K562 (cell line): ENCODE measurements at regions not wholly inside any gene's neighbourhood (a gene's known extent, or its start where the extent isn't known, plus 50 kb on each side); places are given as distances from the start of the nearest gene placed in this dataset.

Experiments
- ATAC-seq: fragments of 200-7000 bp; cut with Tn5 transposase; 3 replicates; pipeline ENCODE4 v1.9.1; 2020; ENCODE audit warnings: moderate library complexity
- BruUV-seq: library from RNA; stranded (reverse); fragments of 400-500 nt; replicated peaks from 2 replicates; lab custom pipeline; 2021; lab: Mats Ljungman, UMichigan
- CTCF ChIA-PET: fragments of 300-600 bp; formaldehyde crosslinking; extraction: SDS; loops from one replicate; lab custom pipeline; 2021; ENCODE audit warnings: low intra/inter-chr PET ratio; lab: Yijun Ruan, JAX
- POLR2A ChIA-PET: fragments of 300-600, 350-650 bp; sonication (Branson Sonifier 250); formaldehyde crosslinking; extraction: SDS; loops from one replicate; lab custom pipeline; 2021; ENCODE audit warnings: antibody characterized with exemption, inconsistent platforms; lab: Yijun Ruan, JAX
- DNase-seq, 4 experiments: peaks; one replicate each; pipeline versions ENCODE4 v3.0.0 to v3.0.0-alpha.2; 2011 to 2018; ENCODE audit warnings: low spot score in 3 of 4, mixed read lengths in 3 of 4; ENCODE audit errors: extremely low read depth in 1 of 4
- FAIRE-seq: peaks from 2 replicates; lab custom pipeline; 2011; peaks lifted over from hg19 to GRCh38; lab: Jason Lieb, UNC
- H2AFZ ChIP-seq: 2 replicates; pipeline ENCODE4 v1.6.0; 2011; ENCODE audit warnings: low read depth, low read length, control low read depth, inconsistent platforms
- H3K27ac ChIP-seq: fragments of 200-600 bp; 3 replicates; pipeline ENCODE4 v1.8.0; 2011; ENCODE audit warnings: low read depth, mild to moderate bottlenecking, control low read depth, inconsistent platforms, low read length, moderate library complexity, mixed read lengths; ENCODE audit errors: extremely low read depth
- H3K27me3 ChIP-seq, 2 experiments: fragments of 300-600 bp in 1 of 2; 2 replicates in 1 of 2; 3 replicates in 1 of 2; pipeline versions ENCODE4 v1.6.0 to v1.8.0; 2011; ENCODE audit warnings: inconsistent platforms in 2 of 2, low read length in 2 of 2, mild to moderate bottlenecking in 1 of 2, mixed read lengths in 1 of 2, moderate library complexity in 1 of 2; ENCODE audit not compliant: control insufficient read depth in 2 of 2, insufficient read depth in 2 of 2
- H3K36me3 ChIP-seq: fragments of 300-600 bp; 3 replicates; pipeline ENCODE4 v1.8.0; 2011; ENCODE audit warnings: mild to moderate bottlenecking, low read length, inconsistent platforms; ENCODE audit not compliant: control insufficient read depth, insufficient read depth
- H3K4me1 ChIP-seq, 2 experiments: fragments of 200-600 bp in 1 of 2; replicated peaks in 1 of 2; 2 replicates in 1 of 2; 3 replicates in 1 of 2; pipeline versions ENCODE4 v1.5.1 to v1.8.0; 2011; ENCODE audit warnings: inconsistent platforms in 2 of 2, low read length in 2 of 2, mild to moderate bottlenecking in 1 of 2, mixed read lengths in 1 of 2, moderate library complexity in 1 of 2; ENCODE audit not compliant: control insufficient read depth in 2 of 2, insufficient read depth in 2 of 2
- H3K4me2 ChIP-seq: 2 replicates; pipeline ENCODE4 v1.6.1; 2011; ENCODE audit warnings: low read length, control low read depth, inconsistent platforms, mixed read lengths; ENCODE audit not compliant: insufficient read depth
- H3K4me3 ChIP-seq: fragments of 200-600 bp; sonication (generic), shearing (Covaris generic); 2 replicates; pipeline ENCODE4 v1.5.1; 2016; ENCODE audit warnings: control low read depth, inconsistent platforms
- H3K79me2 ChIP-seq: fragments of 200-600 bp; 3 replicates; pipeline ENCODE4 v1.8.0; 2011; ENCODE audit warnings: low read length, inconsistent platforms; ENCODE audit not compliant: control insufficient read depth, insufficient read depth
- H3K9ac ChIP-seq, 2 experiments: 2 replicates each; pipeline versions ENCODE4 v1.6.0 to v1.6.1; 2011; ENCODE audit warnings: low read depth in 2 of 2, low read length in 2 of 2, control low read depth in 1 of 2, inconsistent platforms in 1 of 2, mild to moderate bottlenecking in 1 of 2, mixed read lengths in 1 of 2; ENCODE audit not compliant: insufficient read depth in 1 of 2
- H3K9me1 ChIP-seq: one replicate; pipeline ENCODE4 v1.6.0; 2011; ENCODE audit warnings: inconsistent platforms, mild to moderate bottlenecking, low read length, moderate library complexity; ENCODE audit not compliant: control insufficient read depth, insufficient read depth
- H3K9me3 ChIP-seq: replicated peaks from 2 replicates; pipeline ENCODE4 v1.5.1; 2011; ENCODE audit warnings: low read depth, low read length, inconsistent platforms; ENCODE audit not compliant: control insufficient read depth, insufficient read depth
- H4K20me1 ChIP-seq: replicated peaks from 2 replicates; pipeline ENCODE4 v1.6.1; 2011; ENCODE audit warnings: low read length, inconsistent platforms, mixed read lengths; ENCODE audit not compliant: control insufficient read depth, insufficient read depth
- DACH1 ChIP-seq: fragments of 450-650 bp; IDR thresholded peaks from 2 replicates; pipeline ENCODE4 v1.6.1; 2018; ENCODE audit not compliant: partially characterized antibody
- DPF2 ChIP-seq: fragments of 450-650 bp; IDR thresholded peaks from 2 replicates; pipeline ENCODE4 v1.6.1; 2016
- FOSL1 ChIP-seq: fragments of 200-800 bp; sonication (Bioruptor generic); conservative IDR thresholded peaks from 2 replicates; pipeline ENCODE4 v1.6.1; 2016; ENCODE audit warnings: missing genetic modification characterization, missing compliant biosample characterization
- HIVEP1 ChIP-seq: fragments of 250-450 bp; sonication (Bioruptor Pico); IDR thresholded peaks from 2 replicates; pipeline ENCODE4 v1.4.0; 2020; ENCODE audit warnings: mild to moderate bottlenecking
- KAT2B ChIP-seq: IDR thresholded peaks from one replicate; pipeline ENCODE4 v1.6.1; 2012; ENCODE audit warnings: low read depth, mild to moderate bottlenecking, control low read depth, inconsistent platforms, low read length, moderate library complexity
- MECOM ChIP-seq: fragments of 250-450 bp; sonication (Bioruptor Pico); IDR thresholded peaks from 2 replicates; pipeline ENCODE4 v1.8.0; 2022; ENCODE audit warnings: inconsistent platforms
- NFXL1 ChIP-seq: fragments of 450-650 bp; formaldehyde crosslinking; IDR thresholded peaks from 2 replicates; pipeline ENCODE4 v1.4.0; 2021; ENCODE audit warnings: mild to moderate bottlenecking
- PHF21A ChIP-seq: fragments of 450-650 bp; IDR thresholded peaks from 2 replicates; pipeline ENCODE4 v1.6.1; 2017; ENCODE audit warnings: low read depth, borderline replicate concordance
- PTBP1 ChIP-seq: fragments of 200-400 bp; formaldehyde crosslinking; IDR thresholded peaks from 2 replicates; pipeline ENCODE4 v1.6.1; 2017; ENCODE audit warnings: low read depth, low read length
- RBFOX2 ChIP-seq: fragments of 200-400 bp; formaldehyde crosslinking; IDR thresholded peaks from 2 replicates; pipeline ENCODE4 v1.6.1; 2017; ENCODE audit warnings: low read depth, mild to moderate bottlenecking, low read length, moderate library complexity
- TCFL5 ChIP-seq: fragments of 250-450 bp; sonication (Bioruptor Pico); conservative IDR thresholded peaks from 2 replicates; pipeline ENCODE4 v1.6.1; 2021; ENCODE audit warnings: mild to moderate bottlenecking, moderate library complexity, matching md5 sums
- ZC3H4 ChIP-seq: sonication (generic); formaldehyde crosslinking; IDR thresholded peaks from 2 replicates; pipeline ENCODE4 v1.9.0; 2021; ENCODE audit warnings: missing genetic modification reagents, borderline replicate concordance
- ZNF778 ChIP-seq: fragments of 450-650 bp; formaldehyde crosslinking; IDR thresholded peaks from 2 replicates; pipeline ENCODE4 v1.4.0; 2020; ENCODE audit warnings: mild to moderate bottlenecking, moderate library complexity
- WGBS: fragments of 100-300 bp; shearing (Covaris generic); methylation state at CpG from one replicate; pipeline ENCODE4 v1.1.6; 2016; ENCODE audit warnings: low coverage, mixed read lengths; ENCODE audit not compliant: insufficient coverage; ENCODE audit errors: missing lambda C conversion rate; 5-methylcytosine and 5-hydroxymethylcytosine counted together
- in situ Hi-C: fragments of 300-500 bp; cut with MboI; formaldehyde crosslinking; loops from 4 replicates; pipeline ENCODE4 v1.15.0; 2018; ENCODE audit warnings: inconsistent platforms, mixed read lengths
- intact Hi-C: fragments of 100-400 bp; cut with micrococcal nuclease; formaldehyde crosslinking; loops from 2 replicates; pipeline ENCODE4 v1.14.2; 2022
- TF ChIP-seq, protein P1 (sequence below): fragments of 450-650 bp; IDR thresholded peaks from one replicate; pipeline ENCODE4 v1.6.1; 2018; ENCODE audit warnings: mild to moderate bottlenecking, moderate library complexity; ENCODE audit not compliant: partially characterized antibody
- TF ChIP-seq, protein P2 (sequence below): fragments of 250-450 bp; sonication (Bioruptor Pico); IDR thresholded peaks from 2 replicates; pipeline ENCODE4 v1.5.1; 2021; ENCODE audit warnings: mild to moderate bottlenecking
- TF ChIP-seq, protein P3 (sequence below): fragments of 250-450 bp; sonication (Bioruptor Pico); IDR thresholded peaks from 2 replicates; pipeline ENCODE4 v1.4.0; 2020; ENCODE audit warnings: mild to moderate bottlenecking, moderate library complexity

DNA sequence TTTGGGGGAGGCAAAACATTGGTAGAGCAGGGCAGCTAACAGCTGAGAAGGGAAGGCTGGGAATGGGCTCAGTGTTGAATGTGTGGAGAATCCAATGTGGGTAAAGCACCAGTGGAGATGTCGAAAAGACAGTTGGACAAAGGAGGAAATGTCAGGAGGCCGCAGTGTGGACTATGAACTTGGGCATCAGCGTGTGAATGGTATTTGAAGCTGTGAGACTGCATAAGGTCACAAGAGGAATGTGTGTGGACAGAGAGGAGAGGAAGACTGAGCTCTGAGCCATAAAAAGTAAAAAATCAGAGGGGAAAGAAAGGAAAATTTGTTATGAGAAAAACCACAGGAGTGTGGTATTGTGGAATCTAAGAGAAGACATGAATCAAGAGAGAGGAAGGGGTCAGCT lies 99.4 kb upstream of the ADAMTS16 start:
- DNase-seq, result no peak
- Histone ChIP-seq H3K27ac (no peak overlapping the region), H3K9me3 (no peaks in the 10 kb centered on the region), H3K79me2 (no peaks in the 10 kb centered on the region), H4K20me1 (no peaks in the 10 kb centered on the region), H3K27me3 (peaks cover 0 to 4% of the 10 kb centered on the region in 2 experiments; a peak in 1 of 5 replicates), H3K4me3 (no peak overlapping the region), H3K4me2 (no peak overlapping the region), H3K4me1 (no peaks in the 10 kb centered on the region), H3K36me3 (no peaks in the 10 kb centered on the region), H3K9me1 (no peaks in the 10 kb centered on the region), H2AFZ (no peak overlapping the region), H3K9ac (no peak overlapping the region)
- no TSS peak for BruUV-seq
- no peak for TF ChIP-seq HIVEP1 (CRISPR knock-in tag)
- no peak for TF ChIP-seq ZNF778 (CRISPR knock-in tag)
- no peak for TF ChIP-seq DPF2
- no peak for TF ChIP-seq RBFOX2
- TF ChIP-seq MECOM (CRISPR knock-in tag), result no peak
- no peak for TF ChIP-seq KAT2B
- no peak for TF ChIP-seq PTBP1
- no peak for TF ChIP-seq FOSL1
- TF ChIP-seq, protein P1, sequence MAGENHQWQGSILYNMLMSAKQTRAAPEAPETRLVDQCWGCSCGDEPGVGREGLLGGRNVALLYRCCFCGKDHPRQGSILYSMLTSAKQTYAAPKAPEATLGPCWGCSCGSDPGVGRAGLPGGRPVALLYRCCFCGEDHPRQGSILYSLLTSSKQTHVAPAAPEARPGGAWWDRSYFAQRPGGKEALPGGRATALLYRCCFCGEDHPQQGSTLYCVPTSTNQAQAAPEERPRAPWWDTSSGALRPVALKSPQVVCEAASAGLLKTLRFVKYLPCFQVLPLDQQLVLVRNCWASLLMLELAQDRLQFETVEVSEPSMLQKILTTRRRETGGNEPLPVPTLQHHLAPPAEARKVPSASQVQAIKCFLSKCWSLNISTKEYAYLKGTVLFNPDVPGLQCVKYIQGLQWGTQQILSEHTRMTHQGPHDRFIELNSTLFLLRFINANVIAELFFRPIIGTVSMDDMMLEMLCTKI, result no peak
- TF ChIP-seq PHF21A, result no peak
- no peak for TF ChIP-seq DACH1
- TF ChIP-seq ZC3H4 (CRISPR knock-in tag), result no peak
- TF ChIP-seq TCFL5, result no peak
- TF ChIP-seq, protein P2, sequence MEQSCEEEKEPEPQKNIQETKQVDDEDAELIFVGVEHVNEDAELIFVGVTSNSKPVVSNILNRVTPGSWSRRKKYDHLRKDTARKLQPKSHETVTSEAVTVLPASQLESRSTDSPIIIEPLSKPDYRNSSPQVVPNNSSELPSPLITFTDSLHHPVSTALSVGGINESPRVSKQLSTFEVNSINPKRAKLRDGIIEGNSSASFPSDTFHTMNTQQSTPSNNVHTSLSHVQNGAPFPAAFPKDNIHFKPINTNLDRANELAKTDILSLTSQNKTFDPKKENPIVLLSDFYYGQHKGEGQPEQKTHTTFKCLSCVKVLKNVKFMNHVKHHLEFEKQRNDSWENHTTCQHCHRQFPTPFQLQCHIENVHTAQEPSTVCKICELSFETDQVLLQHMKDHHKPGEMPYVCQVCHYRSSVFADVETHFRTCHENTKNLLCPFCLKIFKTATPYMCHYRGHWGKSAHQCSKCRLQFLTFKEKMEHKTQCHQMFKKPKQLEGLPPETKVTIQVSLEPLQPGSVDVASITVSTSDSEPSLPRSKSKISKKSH (CRISPR knock-in tag), result no peak
- TF ChIP-seq NFXL1 (CRISPR knock-in tag), result no peak
- TF ChIP-seq, protein P3, sequence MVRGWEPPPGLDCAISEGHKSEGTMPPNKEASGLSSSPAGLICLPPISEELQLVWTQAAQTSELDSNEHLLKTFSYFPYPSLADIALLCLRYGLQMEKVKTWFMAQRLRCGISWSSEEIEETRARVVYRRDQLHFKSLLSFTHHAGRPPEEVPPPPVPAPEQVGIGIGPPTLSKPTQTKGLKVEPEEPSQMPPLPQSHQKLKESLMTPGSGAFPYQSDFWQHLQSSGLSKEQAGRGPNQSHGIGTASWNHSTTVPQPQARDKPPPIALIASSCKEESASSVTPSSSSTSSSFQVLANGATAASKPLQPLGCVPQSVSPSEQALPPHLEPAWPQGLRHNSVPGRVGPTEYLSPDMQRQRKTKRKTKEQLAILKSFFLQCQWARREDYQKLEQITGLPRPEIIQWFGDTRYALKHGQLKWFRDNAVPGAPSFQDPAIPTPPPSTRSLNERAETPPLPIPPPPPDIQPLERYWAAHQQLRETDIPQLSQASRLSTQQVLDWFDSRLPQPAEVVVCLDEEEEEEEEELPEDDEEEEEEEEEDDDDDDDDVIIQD (CRISPR knock-in tag), result no peak
- ChIA-PET CTCF (no interaction called here), POLR2A (no interaction called here)
- intact Hi-C loops (no loop called here), in situ Hi-C loops (no loop called here)
- no peak for FAIRE-seq
- ATAC-seq, result no peak
- WGBS, result 0% methylated on average over 3 of the region's 3 CpGs
